ENCODE measurements at regions not wholly inside any gene's neighbourhood (a gene's known extent, or its start where the extent isn't known, plus 50 kb on each side); places are given as distances from the start of the nearest gene placed in this dataset.

- no peak for TF ChIP-seq CTCF (IDR thresholded peaks at IDR 0.05; ENCODE audit: low read length)
- TF ChIP-seq EZH2 (IDR thresholded peaks at IDR 0.05; ENCODE audit: borderline replicate concordance, low read length) = no peak
Observed at GRCh38 chr18:54734059-54734458, 94.2 kb upstream of the RAB27B start.
